ENCODE measurements at regions not wholly inside any gene's neighbourhood (a gene's known extent, or its start where the extent isn't known, plus 50 kb on each side); places are given as distances from the start of the nearest gene placed in this dataset.

- DNase-seq (ENCODE audit: low spot score) (no peak), FAIRE-seq (no peak)
Measured at GRCh38 chr13:80669112-80669511, 328.2 kb upstream of the SPRY2 start.

DNA sequence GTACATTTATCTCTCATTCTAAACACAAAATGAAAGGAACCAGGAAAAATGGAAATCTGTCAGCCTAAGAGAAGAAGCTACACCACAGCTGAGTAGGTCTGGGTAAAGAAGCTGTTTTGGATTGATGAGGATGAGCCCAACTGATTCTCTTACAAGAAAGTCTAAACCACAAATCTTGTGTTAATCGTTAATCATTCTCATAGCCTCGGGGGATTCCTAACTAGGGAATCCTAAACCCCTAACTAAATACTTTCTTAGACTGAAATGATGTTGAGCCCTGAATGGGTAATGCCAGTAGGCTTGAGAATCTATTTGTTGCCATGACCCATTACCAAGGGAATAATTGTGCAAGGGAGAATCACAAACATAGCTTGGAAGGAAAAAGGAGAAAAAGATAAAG lies 327.5 kb upstream of the SPRY2 start:
- FAIRE-seq (no peak), DNase-seq (ENCODE audit: low spot score) (no peak)

DNA sequence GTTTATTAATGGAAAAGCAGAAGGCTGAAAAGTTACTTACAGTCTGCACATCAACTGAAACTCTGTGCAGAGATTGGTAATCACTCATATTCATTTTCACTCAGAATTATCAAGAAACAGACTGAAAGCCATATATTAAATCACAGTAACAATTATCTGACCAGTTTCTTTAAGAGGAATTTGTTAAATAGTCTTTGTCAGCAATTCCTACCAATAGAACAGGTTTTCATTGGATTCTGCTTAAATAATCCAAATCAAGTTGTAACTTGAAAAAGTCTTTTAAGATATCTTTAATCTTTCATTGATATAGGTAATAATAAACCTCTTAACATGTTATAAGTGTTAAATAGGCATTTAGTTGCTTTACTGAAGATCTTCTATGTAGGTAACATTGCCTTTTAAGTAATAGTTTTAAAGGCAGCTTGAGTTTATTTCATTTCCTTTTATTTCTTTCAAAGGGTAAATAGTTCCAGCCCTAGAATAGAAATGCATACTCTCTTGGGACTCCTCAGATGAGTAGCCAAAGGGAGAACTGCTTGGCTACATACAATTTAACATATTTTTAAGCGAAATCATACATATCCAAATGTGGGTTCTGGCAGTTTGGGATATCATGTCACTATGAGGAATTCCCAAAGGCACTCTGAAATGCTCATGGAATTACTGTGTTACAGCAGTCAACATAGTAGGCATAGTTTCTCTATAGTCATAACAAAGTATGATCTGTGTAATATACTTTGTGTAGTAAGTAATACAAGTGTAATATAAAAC lies 326.0 kb upstream of the SPRY2 start:
- no peak for DNase-seq (ENCODE audit: low spot score)
- FAIRE-seq = no peak

DNA sequence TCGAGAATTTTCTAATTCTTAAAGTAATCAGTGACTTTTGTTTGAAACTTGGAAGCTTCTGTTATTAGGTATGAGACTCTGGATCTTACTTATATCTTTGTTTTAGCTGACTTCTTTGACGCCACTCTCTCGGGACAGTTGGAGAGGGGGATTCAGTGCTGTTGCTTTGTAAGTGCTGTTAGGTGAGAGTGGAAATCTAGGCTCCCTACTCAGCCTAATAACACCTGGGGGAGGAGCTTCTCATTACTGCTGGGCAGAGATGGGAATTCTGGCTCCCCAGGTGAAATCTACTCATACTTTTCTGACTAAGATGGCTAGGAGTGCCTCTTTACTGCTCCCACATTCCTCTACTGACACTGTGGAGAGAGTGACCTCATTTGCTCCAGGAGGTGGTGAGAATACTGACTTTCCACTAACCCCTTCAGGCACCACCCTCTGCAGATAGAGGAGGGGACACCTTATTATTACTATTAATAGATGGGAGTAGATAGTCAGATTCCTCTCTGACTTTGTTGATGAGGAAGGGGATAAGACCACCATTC lies 324.9 kb upstream of the SPRY2 start:
- FAIRE-seq = no peak

DNA sequence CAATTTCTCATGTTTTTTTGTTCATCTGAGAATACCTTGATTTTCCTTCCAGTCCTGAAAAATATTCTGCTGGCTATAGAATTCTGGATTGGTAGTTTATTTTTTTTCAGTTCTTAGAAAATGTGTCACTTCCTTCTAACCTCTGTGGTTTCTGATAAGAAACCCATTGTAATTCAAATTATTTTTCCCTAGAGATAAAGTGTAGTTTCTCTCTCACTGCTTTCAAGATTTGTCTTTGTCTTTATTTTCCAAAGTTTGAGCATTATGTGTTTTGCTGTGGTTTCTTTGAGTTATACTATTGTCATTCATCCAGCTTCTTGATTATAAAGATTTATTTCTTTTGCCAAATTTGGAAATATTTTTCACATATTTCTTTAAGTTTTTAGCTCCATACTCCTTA lies 324.0 kb upstream of the SPRY2 start:
- FAIRE-seq (no peak), DNase-seq (ENCODE audit: low spot score) (no peak)

More for the DNA sequence above, 324.9 kb upstream of the SPRY2 start:
- DNase-seq (ENCODE audit: low spot score) = no peak

GRCh38 chr13:80663788-80664187 lies 322.9 kb upstream of the SPRY2 start:
- no peak for FAIRE-seq

GRCh38 chr13:80658705-80659104 lies 317.8 kb upstream of the SPRY2 start:
- FAIRE-seq = no peak
- no peak for DNase-seq (ENCODE audit: low spot score)

More at GRCh38 chr13:80663788-80664187, 322.9 kb upstream of the SPRY2 start:
- DNase-seq (ENCODE audit: low spot score) = no peak

DNA sequence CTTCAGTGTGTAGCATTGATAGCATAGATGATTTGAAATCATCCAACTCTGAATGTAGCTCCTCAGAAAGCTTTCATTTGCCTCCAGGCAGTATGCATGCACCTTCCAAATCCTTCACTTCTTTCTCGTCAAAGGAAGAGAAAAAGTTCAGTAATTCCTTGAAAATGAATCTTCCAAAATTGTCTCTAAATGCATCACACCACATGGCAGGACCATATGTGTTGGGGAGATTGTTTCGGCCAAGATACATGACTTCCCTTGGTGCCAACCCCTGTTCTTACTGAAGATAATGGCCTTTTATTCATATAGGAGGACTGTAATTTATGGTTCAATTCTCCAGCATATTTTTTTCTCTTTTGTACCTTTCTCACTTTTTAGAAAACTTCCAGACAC lies 315.6 kb upstream of the SPRY2 start:
- FAIRE-seq (no peak), DNase-seq (ENCODE audit: low spot score) (no peak)

GRCh38 chr13:80655778-80656511 lies 315.0 kb upstream of the SPRY2 start:
- FAIRE-seq = no peak
- DNase-seq (ENCODE audit: low spot score) = no peak

DNA sequence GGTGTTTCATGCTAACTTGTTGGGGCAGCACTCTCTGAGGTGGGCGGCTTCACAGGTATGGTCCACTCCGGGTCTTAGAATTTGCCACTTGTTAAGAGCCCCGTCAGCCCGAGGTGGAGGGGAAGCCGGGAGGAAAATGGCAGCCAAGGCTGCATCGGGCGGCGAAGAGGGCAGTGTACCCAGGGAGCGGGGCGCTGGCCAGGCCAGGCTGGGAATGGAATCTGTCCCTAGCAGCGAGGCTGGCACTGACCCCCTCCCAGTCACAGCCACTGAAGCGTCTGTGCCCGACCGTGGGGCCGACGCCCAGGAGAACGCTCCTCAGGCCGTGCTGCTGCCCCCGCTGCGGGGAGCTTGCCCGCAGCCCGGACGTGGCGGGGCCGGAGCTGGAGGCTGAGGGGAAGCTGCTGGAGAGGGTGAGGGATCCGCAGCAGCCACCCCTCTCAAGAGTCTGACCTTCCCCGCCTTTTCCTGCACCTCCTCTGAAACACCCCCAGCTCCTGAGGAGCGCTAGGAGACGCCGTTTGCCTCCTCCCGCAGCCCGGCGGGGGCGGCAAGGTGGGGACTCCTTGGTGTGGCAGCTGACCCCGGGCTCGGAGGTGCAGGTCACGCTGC lies 313.8 kb upstream of the SPRY2 start:
- DNase-seq (ENCODE audit: low spot score) (no peak), FAIRE-seq (no peak)

DNA sequence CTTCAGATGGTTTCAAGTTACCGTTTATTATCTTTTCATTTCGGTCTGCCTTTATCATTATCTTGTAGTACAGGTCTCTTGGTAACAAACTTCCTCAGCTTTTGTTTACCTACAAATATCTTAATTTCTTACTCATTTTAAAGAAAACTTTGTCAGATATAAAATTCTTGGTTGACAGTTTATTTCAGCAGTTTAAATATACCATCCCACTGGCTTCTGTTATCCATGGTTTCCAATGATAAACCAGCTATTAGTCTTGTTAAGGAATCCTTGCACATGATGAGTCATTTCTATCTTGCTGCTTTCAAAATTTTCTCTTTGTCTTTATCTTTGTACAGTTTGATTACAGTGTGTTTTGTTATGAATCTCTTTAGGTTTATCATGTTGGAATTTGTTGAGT lies 308.3 kb upstream of the SPRY2 start:
- FAIRE-seq = no peak
- no peak for DNase-seq (ENCODE audit: low spot score)

DNA sequence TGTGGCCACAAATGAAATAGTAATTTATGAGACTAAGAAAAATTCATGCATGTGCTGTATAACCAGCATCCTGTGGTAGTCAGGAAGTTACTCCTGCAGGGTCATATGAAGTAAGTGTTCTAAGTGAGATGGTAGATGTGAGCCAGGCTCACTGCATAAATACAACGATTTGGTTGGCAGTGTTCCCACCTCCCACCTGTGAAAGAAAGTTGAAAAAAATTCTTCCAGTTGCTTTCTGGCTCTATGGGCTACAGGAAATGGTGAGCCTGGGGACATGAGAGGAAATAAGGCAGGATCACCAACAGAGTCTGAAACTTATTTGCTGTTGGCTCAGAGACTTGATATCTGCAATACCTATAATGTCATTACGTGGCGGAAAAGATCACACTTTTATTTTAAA lies 301.7 kb upstream of the SPRY2 start:
- DNase-seq (ENCODE audit: low spot score) (no peak), FAIRE-seq (no peak)

DNA sequence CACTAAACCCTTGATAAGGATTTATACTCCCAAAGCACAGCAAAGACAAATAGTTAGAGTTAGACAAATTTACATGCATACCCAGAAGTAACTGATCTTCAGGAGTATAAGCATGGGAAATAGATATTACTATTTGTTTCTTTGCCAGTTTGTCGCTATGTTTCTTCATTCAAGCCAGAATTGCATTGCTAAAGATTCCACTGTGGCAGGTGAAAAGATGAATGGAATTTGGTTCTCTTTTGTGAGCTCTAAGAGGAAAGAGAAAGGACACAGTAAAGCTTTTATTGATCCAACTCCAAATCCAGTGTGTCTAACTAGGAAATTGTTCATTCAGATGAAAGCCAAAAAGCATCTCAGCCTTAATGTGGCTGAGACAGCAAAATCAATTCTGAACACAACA lies 292.3 kb upstream of the SPRY2 start:
- FAIRE-seq (no peak), DNase-seq (ENCODE audit: low spot score) (no peak)

DNA sequence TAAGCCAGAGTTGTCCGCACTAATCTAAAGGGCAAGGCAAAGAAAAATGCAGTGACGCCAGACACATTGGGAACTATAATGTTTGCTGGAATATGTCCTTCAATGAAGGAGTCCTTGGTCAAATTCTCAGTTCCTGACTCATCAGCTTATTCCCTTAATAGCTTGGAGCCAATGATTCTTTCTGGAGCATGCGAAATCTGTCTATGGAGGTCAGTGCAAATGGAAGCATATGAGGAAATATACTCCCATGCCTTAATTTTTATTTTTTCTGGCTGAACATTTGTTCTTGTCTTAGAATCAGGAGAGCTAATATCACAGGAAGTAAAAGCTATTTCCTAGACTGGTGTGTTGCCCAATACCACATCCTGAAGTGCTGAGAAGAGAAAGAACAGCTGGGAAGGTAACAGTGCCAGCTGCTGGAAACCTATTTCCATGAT lies 289.8 kb upstream of the SPRY2 start:
- no peak for FAIRE-seq
- DNase-seq (ENCODE audit: low spot score) = no peak

- DNase-seq (ENCODE audit: low spot score) (no peak), FAIRE-seq (no peak)
Measured at GRCh38 chr13:80618781-80619180, 277.9 kb upstream of the SPRY2 start.

GRCh38 chr13:80612804-80613203 lies 271.9 kb upstream of the SPRY2 start:
- DNase-seq (ENCODE audit: low spot score) (no peak), FAIRE-seq (no peak)

- FAIRE-seq (no peak), DNase-seq (ENCODE audit: low spot score) (no peak)
Measured at GRCh38 chr13:80611310-80611709, 270.4 kb upstream of the SPRY2 start.

DNA sequence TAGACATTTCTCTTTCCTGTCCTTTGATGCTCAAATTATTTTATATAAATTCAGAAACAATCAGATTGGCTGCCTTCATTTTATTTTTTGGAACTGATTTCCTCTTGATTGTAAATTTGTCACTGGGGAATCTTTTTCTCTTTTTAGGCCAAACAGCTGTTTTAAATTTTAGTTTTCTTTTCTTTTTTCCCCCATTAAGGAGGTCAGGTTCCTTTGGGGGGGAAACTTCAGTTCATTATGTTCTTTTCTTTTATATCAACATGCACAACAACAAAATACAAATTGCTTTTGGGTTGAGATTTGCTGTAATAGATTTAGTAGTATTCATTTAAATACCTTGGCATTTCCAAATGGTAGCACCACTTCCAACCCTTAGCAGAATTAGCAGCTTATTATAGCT lies 264.8 kb upstream of the SPRY2 start:
- DNase-seq (ENCODE audit: low spot score) (no peak), FAIRE-seq (no peak)

- no peak for FAIRE-seq
- DNase-seq (ENCODE audit: low spot score) = no peak
Measured at GRCh38 chr13:80605011-80605410, 264.1 kb upstream of the SPRY2 start.

GRCh38 chr13:80604098-80604497 lies 263.2 kb upstream of the SPRY2 start:
- FAIRE-seq (no peak), DNase-seq (ENCODE audit: low spot score) (no peak)

DNA sequence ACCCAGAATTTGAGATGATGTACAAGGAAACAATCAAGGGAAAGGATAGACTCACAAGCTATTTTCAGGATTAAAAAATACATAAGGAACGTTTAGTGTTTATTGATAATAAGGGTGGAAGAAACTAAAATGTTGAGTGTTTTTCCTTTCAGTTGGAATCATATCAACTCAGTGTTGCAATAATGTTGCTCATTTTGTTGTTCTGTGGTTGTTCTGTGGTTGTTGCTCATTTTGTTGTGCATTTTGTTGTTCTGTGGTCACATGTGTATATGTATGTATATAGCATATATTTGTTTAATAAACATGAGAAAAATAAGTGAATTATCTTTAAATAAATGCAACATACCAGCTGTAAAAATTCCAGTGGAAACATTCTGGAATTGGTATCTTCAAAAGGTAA lies 262.4 kb upstream of the SPRY2 start:
- FAIRE-seq (no peak), DNase-seq (ENCODE audit: low spot score) (no peak)

DNA sequence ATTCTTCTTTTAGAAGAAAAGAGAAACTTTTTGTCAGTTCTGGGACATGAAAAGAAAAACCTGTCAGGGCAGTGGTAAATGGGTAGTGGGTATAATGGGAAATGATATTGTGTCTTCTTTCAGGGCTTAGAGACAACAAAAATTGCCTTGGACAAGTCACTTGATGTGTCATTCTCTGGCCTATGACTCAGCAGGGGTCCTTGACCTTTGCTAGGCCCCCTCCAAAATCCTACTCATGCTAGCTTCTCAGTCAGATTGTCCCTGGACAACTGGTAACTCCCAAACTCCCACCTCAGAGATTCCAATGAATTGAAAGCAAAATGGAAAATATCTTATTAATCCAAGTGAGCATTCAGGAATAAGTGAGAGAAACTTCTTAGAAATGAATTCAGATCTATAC lies 258.8 kb upstream of the SPRY2 start:
- FAIRE-seq = no peak
- no peak for DNase-seq (ENCODE audit: low spot score)
